H1 (cell line): ENCODE measurements at regions not wholly inside any gene's neighbourhood (a gene's known extent, or its start where the extent isn't known, plus 50 kb on each side); places are given as distances from the start of the nearest gene placed in this dataset.

ENCODE experiments used
- SP1 ChIP-seq: IDR thresholded peaks from 2 replicates; pipeline ENCODE4 v1.6.1; 2011; ENCODE audit warnings: low read depth, low read length
- TF ChIP-seq, protein P1 (sequence below): IDR thresholded peaks from 2 replicates; pipeline ENCODE4 v1.6.1; 2012; ENCODE audit warnings: inconsistent platforms

DNA sequence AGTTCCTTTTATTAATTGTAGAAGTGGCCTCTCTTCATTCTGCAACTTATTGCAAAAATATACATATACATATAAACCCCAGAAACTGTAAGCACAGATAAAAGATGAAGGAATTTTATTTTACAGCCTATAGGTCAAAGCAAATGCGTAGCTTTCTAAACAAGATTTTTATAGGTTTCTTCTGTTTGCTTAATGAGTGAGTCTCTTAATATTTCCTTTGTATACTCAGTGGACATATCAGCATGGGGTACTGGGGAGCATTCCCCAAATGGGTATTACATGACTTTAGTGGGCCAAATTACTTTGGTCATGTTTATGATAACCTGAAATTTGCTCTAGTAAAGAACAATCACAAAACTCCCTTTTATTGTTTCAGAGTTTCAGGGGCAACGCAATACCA is 1698.6 kb upstream of the IGFBP7 start:
- TF ChIP-seq, protein P1, sequence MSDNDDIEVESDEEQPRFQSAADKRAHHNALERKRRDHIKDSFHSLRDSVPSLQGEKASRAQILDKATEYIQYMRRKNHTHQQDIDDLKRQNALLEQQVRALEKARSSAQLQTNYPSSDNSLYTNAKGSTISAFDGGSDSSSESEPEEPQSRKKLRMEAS = no peak
- no peak for TF ChIP-seq SP1
